K562 (cell line): ENCODE measurements at regions not wholly inside any gene's neighbourhood (a gene's known extent, or its start where the extent isn't known, plus 50 kb on each side); places are given as distances from the start of the nearest gene placed in this dataset.

Experiments used
- ATAC-seq: fragments of 200-7000 bp; cut with Tn5 transposase; 3 replicates; pipeline ENCODE4 v1.9.1; 2020; ENCODE audit warnings: moderate library complexity
- BruUV-seq: library from RNA; stranded (reverse); fragments of 400-500 nt; replicated peaks from 2 replicates; lab custom pipeline; 2021; lab: Mats Ljungman, UMichigan
- CTCF ChIA-PET: fragments of 300-600 bp; formaldehyde crosslinking; extraction: SDS; loops from one replicate; lab custom pipeline; 2021; ENCODE audit warnings: low intra/inter-chr PET ratio; lab: Yijun Ruan, JAX
- POLR2A ChIA-PET: fragments of 300-600, 350-650 bp; sonication (Branson Sonifier 250); formaldehyde crosslinking; extraction: SDS; loops from one replicate; lab custom pipeline; 2021; ENCODE audit warnings: antibody characterized with exemption, inconsistent platforms; lab: Yijun Ruan, JAX
- DNase-seq, 4 experiments: peaks; one replicate each; pipeline versions ENCODE4 v3.0.0 to v3.0.0-alpha.2; 2011 to 2018; ENCODE audit warnings: low spot score in 3 of 4, mixed read lengths in 3 of 4; ENCODE audit errors: extremely low read depth in 1 of 4
- FAIRE-seq: peaks from 2 replicates; lab custom pipeline; 2011; peaks lifted over from hg19 to GRCh38; lab: Jason Lieb, UNC
- H2AFZ ChIP-seq: 2 replicates; pipeline ENCODE4 v1.6.0; 2011; ENCODE audit warnings: low read depth, low read length, control low read depth, inconsistent platforms
- H3K27ac ChIP-seq: fragments of 200-600 bp; 3 replicates; pipeline ENCODE4 v1.8.0; 2011; ENCODE audit warnings: low read depth, mild to moderate bottlenecking, control low read depth, inconsistent platforms, low read length, moderate library complexity, mixed read lengths; ENCODE audit errors: extremely low read depth
- H3K27me3 ChIP-seq, 2 experiments: fragments of 300-600 bp in 1 of 2; 2 replicates in 1 of 2; 3 replicates in 1 of 2; pipeline versions ENCODE4 v1.6.0 to v1.8.0; 2011; ENCODE audit warnings: inconsistent platforms in 2 of 2, low read length in 2 of 2, mild to moderate bottlenecking in 1 of 2, mixed read lengths in 1 of 2, moderate library complexity in 1 of 2; ENCODE audit not compliant: control insufficient read depth in 2 of 2, insufficient read depth in 2 of 2
- H3K36me3 ChIP-seq: fragments of 300-600 bp; 3 replicates; pipeline ENCODE4 v1.8.0; 2011; ENCODE audit warnings: mild to moderate bottlenecking, low read length, inconsistent platforms; ENCODE audit not compliant: control insufficient read depth, insufficient read depth
- H3K4me1 ChIP-seq, 2 experiments: fragments of 200-600 bp in 1 of 2; replicated peaks in 1 of 2; 2 replicates in 1 of 2; 3 replicates in 1 of 2; pipeline versions ENCODE4 v1.5.1 to v1.8.0; 2011; ENCODE audit warnings: inconsistent platforms in 2 of 2, low read length in 2 of 2, mild to moderate bottlenecking in 1 of 2, mixed read lengths in 1 of 2, moderate library complexity in 1 of 2; ENCODE audit not compliant: control insufficient read depth in 2 of 2, insufficient read depth in 2 of 2
- H3K4me2 ChIP-seq: 2 replicates; pipeline ENCODE4 v1.6.1; 2011; ENCODE audit warnings: low read length, control low read depth, inconsistent platforms, mixed read lengths; ENCODE audit not compliant: insufficient read depth
- H3K4me3 ChIP-seq: fragments of 200-600 bp; sonication (generic), shearing (Covaris generic); 2 replicates; pipeline ENCODE4 v1.5.1; 2016; ENCODE audit warnings: control low read depth, inconsistent platforms
- H3K79me2 ChIP-seq: fragments of 200-600 bp; 3 replicates; pipeline ENCODE4 v1.8.0; 2011; ENCODE audit warnings: low read length, inconsistent platforms; ENCODE audit not compliant: control insufficient read depth, insufficient read depth
- H3K9ac ChIP-seq, 2 experiments: 2 replicates each; pipeline versions ENCODE4 v1.6.0 to v1.6.1; 2011; ENCODE audit warnings: low read depth in 2 of 2, low read length in 2 of 2, control low read depth in 1 of 2, inconsistent platforms in 1 of 2, mild to moderate bottlenecking in 1 of 2, mixed read lengths in 1 of 2; ENCODE audit not compliant: insufficient read depth in 1 of 2
- H3K9me1 ChIP-seq: one replicate; pipeline ENCODE4 v1.6.0; 2011; ENCODE audit warnings: inconsistent platforms, mild to moderate bottlenecking, low read length, moderate library complexity; ENCODE audit not compliant: control insufficient read depth, insufficient read depth
- H3K9me3 ChIP-seq: replicated peaks from 2 replicates; pipeline ENCODE4 v1.5.1; 2011; ENCODE audit warnings: low read depth, low read length, inconsistent platforms; ENCODE audit not compliant: control insufficient read depth, insufficient read depth
- H4K20me1 ChIP-seq: replicated peaks from 2 replicates; pipeline ENCODE4 v1.6.1; 2011; ENCODE audit warnings: low read length, inconsistent platforms, mixed read lengths; ENCODE audit not compliant: control insufficient read depth, insufficient read depth
- ESRRA ChIP-seq: fragments of 450-650 bp; IDR thresholded peaks from 2 replicates; pipeline ENCODE4 v1.6.1; 2014; ENCODE audit warnings: low read depth, mild to moderate bottlenecking, moderate library complexity, borderline replicate concordance
- TFAP4 ChIP-seq: sonication (generic); formaldehyde crosslinking; IDR thresholded peaks from 2 replicates; pipeline ENCODE4 v1.8.0; 2022; ENCODE audit warnings: missing genetic modification reagents, mild to moderate bottlenecking, moderate library complexity, borderline replicate concordance
- ZBTB43 ChIP-seq: sonication (generic); formaldehyde crosslinking; IDR thresholded peaks from 2 replicates; pipeline ENCODE4 v1.8.0; 2023; ENCODE audit warnings: mild to moderate bottlenecking, missing genetic modification reagents
- ZNF146 ChIP-seq: IDR thresholded peaks from one replicate; pipeline ENCODE4 v1.6.1; 2018; ENCODE audit warnings: missing compliant biosample characterization; ENCODE audit not compliant: unreplicated experiment
- ZNF24 ChIP-seq: fragments of 450-650 bp; IDR thresholded peaks from 2 replicates; pipeline ENCODE4 v1.6.1; 2016
- ZNF436 ChIP-seq: fragments of 250-450, 450-650 bp; sonication (Bioruptor Pico); formaldehyde crosslinking; IDR thresholded peaks from 2 replicates; pipeline ENCODE4 v1.7.0; 2020; ENCODE audit warnings: mild to moderate bottlenecking
- ZNF561 ChIP-seq: fragments of 450-650 bp; formaldehyde crosslinking; conservative IDR thresholded peaks from 2 replicates; pipeline ENCODE4 v1.4.0; 2020; ENCODE audit warnings: mild to moderate bottlenecking, moderate library complexity
- ZNF668 ChIP-seq: fragments of 250-450 bp; sonication (Bioruptor Pico); IDR thresholded peaks from 2 replicates; pipeline ENCODE4 v1.8.0; 2022; ENCODE audit warnings: mild to moderate bottlenecking, inconsistent platforms
- ZNF785 ChIP-seq: fragments of 250-450 bp; sonication (Bioruptor Pico); IDR thresholded peaks from 2 replicates; pipeline ENCODE4 v1.4.0; 2020; ENCODE audit warnings: mild to moderate bottlenecking
- WGBS: fragments of 100-300 bp; shearing (Covaris generic); methylation state at CpG from one replicate; pipeline ENCODE4 v1.1.6; 2016; ENCODE audit warnings: low coverage, mixed read lengths; ENCODE audit not compliant: insufficient coverage; ENCODE audit errors: missing lambda C conversion rate; 5-methylcytosine and 5-hydroxymethylcytosine counted together
- in situ Hi-C: fragments of 300-500 bp; cut with MboI; formaldehyde crosslinking; loops from 4 replicates; pipeline ENCODE4 v1.15.0; 2018; ENCODE audit warnings: inconsistent platforms, mixed read lengths
- intact Hi-C: fragments of 100-400 bp; cut with micrococcal nuclease; formaldehyde crosslinking; loops from 2 replicates; pipeline ENCODE4 v1.14.2; 2022

- no peak overlapping the region for H3K4me2 ChIP-seq
- ATAC-seq, result no peak
- ChIA-PET CTCF (no interaction called here), POLR2A (no interaction called here)
- no peak for DNase-seq
- H3K9me1 ChIP-seq, result no peaks in the 10 kb centered on the region
- H3K36me3 ChIP-seq, result no peaks in the 10 kb centered on the region
- no peaks in the 10 kb centered on the region for H3K9me3 ChIP-seq
- H3K27me3 ChIP-seq, result no peaks in the 10 kb centered on the region
- no peak for FAIRE-seq
- H3K4me3 ChIP-seq, result no peak overlapping the region
- TF ChIP-seq ESRRA, result no peak
- no peak for TF ChIP-seq ZBTB43 (CRISPR knock-in tag)
- H3K9ac ChIP-seq, result no peak overlapping the region
- H3K79me2 ChIP-seq, result no peaks in the 10 kb centered on the region
- no peaks in the 10 kb centered on the region for H3K4me1 ChIP-seq
- H3K27ac ChIP-seq, result no peak overlapping the region
- H2AFZ ChIP-seq, result no peak overlapping the region
- no TSS peak for BruUV-seq
- in situ Hi-C loops, result no loop called here
- no CpG with 5 or more reads among the region's 6 CpGs for WGBS
- intact Hi-C loops, result no loop called here
- H4K20me1 ChIP-seq, result no peaks in the 10 kb centered on the region
Observed at GRCh38 chrY:12425506-12425905, 275.5 kb upstream of the USP9Y start.

- ChIA-PET CTCF (no interaction called here), POLR2A (no interaction called here)
- Histone ChIP-seq H3K4me1 (no peaks in the 10 kb centered on the region), H3K79me2 (no peaks in the 10 kb centered on the region), H4K20me1 (no peaks in the 10 kb centered on the region), H3K4me3 (no peak overlapping the region), H3K36me3 (no peaks in the 10 kb centered on the region), H3K9me3 (no peaks in the 10 kb centered on the region), H3K27me3 (no peaks in the 10 kb centered on the region), H3K9me1 (no peaks in the 10 kb centered on the region), H3K27ac (no peak overlapping the region), H2AFZ (no peak overlapping the region), H3K4me2 (no peak overlapping the region), H3K9ac (no peak overlapping the region)
- intact Hi-C loops, result no loop called here
- no peak for FAIRE-seq
- no CpG with 5 or more reads among the region's 5 CpGs for WGBS
- in situ Hi-C loops, result no loop called here
- no peak for DNase-seq
- TF ChIP-seq ZNF785 (CRISPR knock-in tag) (no peak), ZNF146 (CRISPR knock-in tag) (no peak), ZNF668 (CRISPR knock-in tag) (no peak), ZNF436 (CRISPR knock-in tag) (no peak), ZNF24 (no peak), TFAP4 (CRISPR knock-in tag) (no peak), ZNF561 (CRISPR knock-in tag) (no peak)
- no TSS peak for BruUV-seq
- ATAC-seq, result no peak
Observed at GRCh38 chrY:12427361-12427760, 273.7 kb upstream of the USP9Y start.
